ENCODE measurements at regions not wholly inside any gene's neighbourhood (a gene's known extent, or its start where the extent isn't known, plus 50 kb on each side); places are given as distances from the start of the nearest gene placed in this dataset.

DNA sequence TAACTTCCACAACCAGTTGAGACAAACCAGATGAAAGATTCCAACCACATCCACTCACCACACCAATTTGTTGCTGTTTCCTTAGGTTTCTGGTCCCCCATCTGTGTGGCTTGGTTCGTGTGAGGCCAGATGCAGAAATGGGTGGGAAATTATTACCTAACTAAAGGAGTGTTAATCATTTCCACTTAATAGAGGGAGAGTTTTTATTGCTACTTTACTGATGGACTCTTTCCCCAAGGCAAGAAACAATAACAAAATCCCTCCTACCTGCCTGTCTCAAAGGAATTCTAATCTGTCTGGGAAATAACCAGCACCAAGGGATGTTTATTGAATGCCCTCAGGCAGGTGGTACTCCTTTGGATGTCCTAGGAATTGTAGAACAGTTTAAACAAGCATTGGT, 76.3 kb downstream of the TMEM167A start (continued):
- TF ChIP-seq, protein P1, sequence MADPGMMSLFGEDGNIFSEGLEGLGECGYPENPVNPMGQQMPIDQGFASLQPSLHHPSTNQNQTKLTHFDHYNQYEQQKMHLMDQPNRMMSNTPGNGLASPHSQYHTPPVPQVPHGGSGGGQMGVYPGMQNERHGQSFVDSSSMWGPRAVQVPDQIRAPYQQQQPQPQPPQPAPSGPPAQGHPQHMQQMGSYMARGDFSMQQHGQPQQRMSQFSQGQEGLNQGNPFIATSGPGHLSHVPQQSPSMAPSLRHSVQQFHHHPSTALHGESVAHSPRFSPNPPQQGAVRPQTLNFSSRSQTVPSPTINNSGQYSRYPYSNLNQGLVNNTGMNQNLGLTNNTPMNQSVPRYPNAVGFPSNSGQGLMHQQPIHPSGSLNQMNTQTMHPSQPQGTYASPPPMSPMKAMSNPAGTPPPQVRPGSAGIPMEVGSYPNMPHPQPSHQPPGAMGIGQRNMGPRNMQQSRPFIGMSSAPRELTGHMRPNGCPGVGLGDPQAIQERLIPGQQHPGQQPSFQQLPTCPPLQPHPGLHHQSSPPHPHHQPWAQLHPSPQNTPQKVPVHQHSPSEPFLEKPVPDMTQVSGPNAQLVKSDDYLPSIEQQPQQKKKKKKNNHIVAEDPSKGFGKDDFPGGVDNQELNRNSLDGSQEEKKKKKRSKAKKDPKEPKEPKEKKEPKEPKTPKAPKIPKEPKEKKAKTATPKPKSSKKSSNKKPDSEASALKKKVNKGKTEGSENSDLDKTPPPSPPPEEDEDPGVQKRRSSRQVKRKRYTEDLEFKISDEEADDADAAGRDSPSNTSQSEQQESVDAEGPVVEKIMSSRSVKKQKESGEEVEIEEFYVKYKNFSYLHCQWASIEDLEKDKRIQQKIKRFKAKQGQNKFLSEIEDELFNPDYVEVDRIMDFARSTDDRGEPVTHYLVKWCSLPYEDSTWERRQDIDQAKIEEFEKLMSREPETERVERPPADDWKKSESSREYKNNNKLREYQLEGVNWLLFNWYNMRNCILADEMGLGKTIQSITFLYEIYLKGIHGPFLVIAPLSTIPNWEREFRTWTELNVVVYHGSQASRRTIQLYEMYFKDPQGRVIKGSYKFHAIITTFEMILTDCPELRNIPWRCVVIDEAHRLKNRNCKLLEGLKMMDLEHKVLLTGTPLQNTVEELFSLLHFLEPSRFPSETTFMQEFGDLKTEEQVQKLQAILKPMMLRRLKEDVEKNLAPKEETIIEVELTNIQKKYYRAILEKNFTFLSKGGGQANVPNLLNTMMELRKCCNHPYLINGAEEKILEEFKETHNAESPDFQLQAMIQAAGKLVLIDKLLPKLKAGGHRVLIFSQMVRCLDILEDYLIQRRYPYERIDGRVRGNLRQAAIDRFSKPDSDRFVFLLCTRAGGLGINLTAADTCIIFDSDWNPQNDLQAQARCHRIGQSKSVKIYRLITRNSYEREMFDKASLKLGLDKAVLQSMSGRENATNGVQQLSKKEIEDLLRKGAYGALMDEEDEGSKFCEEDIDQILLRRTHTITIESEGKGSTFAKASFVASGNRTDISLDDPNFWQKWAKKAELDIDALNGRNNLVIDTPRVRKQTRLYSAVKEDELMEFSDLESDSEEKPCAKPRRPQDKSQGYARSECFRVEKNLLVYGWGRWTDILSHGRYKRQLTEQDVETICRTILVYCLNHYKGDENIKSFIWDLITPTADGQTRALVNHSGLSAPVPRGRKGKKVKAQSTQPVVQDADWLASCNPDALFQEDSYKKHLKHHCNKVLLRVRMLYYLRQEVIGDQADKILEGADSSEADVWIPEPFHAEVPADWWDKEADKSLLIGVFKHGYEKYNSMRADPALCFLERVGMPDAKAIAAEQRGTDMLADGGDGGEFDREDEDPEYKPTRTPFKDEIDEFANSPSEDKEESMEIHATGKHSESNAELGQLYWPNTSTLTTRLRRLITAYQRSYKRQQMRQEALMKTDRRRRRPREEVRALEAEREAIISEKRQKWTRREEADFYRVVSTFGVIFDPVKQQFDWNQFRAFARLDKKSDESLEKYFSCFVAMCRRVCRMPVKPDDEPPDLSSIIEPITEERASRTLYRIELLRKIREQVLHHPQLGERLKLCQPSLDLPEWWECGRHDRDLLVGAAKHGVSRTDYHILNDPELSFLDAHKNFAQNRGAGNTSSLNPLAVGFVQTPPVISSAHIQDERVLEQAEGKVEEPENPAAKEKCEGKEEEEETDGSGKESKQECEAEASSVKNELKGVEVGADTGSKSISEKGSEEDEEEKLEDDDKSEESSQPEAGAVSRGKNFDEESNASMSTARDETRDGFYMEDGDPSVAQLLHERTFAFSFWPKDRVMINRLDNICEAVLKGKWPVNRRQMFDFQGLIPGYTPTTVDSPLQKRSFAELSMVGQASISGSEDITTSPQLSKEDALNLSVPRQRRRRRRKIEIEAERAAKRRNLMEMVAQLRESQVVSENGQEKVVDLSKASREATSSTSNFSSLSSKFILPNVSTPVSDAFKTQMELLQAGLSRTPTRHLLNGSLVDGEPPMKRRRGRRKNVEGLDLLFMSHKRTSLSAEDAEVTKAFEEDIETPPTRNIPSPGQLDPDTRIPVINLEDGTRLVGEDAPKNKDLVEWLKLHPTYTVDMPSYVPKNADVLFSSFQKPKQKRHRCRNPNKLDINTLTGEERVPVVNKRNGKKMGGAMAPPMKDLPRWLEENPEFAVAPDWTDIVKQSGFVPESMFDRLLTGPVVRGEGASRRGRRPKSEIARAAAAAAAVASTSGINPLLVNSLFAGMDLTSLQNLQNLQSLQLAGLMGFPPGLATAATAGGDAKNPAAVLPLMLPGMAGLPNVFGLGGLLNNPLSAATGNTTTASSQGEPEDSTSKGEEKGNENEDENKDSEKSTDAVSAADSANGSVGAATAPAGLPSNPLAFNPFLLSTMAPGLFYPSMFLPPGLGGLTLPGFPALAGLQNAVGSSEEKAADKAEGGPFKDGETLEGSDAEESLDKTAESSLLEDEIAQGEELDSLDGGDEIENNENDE (IDR thresholded peaks at IDR 0.05; ENCODE audit: insufficient replicate concordance, low read length), result no peak
- TF ChIP-seq ZNF274 (IDR thresholded peaks at IDR 0.05; ENCODE audit: borderline replicate concordance, extremely low read depth, low read length) (no peak), HDAC6 (IDR thresholded peaks at IDR 0.05; ENCODE audit: low read depth, low read length) (no peak), CHD1 (IDR thresholded peaks at IDR 0.05; ENCODE audit: low read depth, low read length) (no peak), SIRT6 (IDR thresholded peaks at IDR 0.05; ENCODE audit: low read length) (no peak), E2F6 (IDR thresholded peaks at IDR 0.05) (no peak), RFX5 (IDR thresholded peaks at IDR 0.05; ENCODE audit: borderline replicate concordance, low read depth, low read length) (no peak), SAP30 (IDR thresholded peaks at IDR 0.05; ENCODE audit: insufficient read depth, insufficient replicate concordance, low read length) (no peak)
- TF ChIP-seq, protein P2, sequence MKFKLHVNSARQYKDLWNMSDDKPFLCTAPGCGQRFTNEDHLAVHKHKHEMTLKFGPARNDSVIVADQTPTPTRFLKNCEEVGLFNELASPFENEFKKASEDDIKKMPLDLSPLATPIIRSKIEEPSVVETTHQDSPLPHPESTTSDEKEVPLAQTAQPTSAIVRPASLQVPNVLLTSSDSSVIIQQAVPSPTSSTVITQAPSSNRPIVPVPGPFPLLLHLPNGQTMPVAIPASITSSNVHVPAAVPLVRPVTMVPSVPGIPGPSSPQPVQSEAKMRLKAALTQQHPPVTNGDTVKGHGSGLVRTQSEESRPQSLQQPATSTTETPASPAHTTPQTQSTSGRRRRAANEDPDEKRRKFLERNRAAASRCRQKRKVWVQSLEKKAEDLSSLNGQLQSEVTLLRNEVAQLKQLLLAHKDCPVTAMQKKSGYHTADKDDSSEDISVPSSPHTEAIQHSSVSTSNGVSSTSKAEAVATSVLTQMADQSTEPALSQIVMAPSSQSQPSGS (IDR thresholded peaks at IDR 0.05; ENCODE audit: low read length), result no peak

Data from H1 (cell line).